ENCODE measurements at regions not wholly inside any gene's neighbourhood (a gene's known extent, or its start where the extent isn't known, plus 50 kb on each side); places are given as distances from the start of the nearest gene placed in this dataset.

GRCh38 chr5:44997506-44997905 is 188.8 kb downstream of the MRPS30 start:
- TF ChIP-seq EZH2 (IDR thresholded peaks at IDR 0.05), result no peak
- no peak for TF ChIP-seq CTCF (IDR thresholded peaks at IDR 0.05)

Data from neural progenitor cell (in vitro differentiated cells).